NCI-H1105 treated with DMSO at 0.1 percent for 48 hours (cell line): ENCODE measurements at regions not wholly inside any gene's neighbourhood (a gene's known extent, or its start where the extent isn't known, plus 50 kb on each side); places are given as distances from the start of the nearest gene placed in this dataset.

Experiments
- DNase-seq: peaks from one replicate; lab custom pipeline; 2025; lab: John Stamatoyannopoulos, UW

DNA sequence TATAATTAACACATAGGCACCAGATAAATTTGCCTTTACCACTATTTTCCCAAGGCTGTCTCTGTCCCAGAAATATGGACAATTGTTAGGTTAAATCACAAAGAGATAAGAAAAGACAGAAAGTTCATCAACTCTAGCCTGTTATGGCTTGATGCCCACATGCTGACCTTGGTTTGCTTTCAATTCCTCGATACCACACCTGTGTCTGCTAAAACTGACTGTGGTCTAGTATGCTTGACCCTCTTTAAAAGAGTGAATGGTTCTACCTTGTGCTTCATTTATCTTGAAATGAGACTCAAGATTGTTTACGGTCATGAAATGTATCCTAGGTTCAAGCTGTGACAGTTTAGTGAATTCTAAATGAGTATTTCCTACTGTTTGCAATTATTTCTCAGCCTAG, 909.0 kb upstream of the LRRTM1 start:
- no peak for DNase-seq

- no peak for DNase-seq
Measured at GRCh38 chr2:81206216-81206615, 901.7 kb upstream of the LRRTM1 start.

DNA sequence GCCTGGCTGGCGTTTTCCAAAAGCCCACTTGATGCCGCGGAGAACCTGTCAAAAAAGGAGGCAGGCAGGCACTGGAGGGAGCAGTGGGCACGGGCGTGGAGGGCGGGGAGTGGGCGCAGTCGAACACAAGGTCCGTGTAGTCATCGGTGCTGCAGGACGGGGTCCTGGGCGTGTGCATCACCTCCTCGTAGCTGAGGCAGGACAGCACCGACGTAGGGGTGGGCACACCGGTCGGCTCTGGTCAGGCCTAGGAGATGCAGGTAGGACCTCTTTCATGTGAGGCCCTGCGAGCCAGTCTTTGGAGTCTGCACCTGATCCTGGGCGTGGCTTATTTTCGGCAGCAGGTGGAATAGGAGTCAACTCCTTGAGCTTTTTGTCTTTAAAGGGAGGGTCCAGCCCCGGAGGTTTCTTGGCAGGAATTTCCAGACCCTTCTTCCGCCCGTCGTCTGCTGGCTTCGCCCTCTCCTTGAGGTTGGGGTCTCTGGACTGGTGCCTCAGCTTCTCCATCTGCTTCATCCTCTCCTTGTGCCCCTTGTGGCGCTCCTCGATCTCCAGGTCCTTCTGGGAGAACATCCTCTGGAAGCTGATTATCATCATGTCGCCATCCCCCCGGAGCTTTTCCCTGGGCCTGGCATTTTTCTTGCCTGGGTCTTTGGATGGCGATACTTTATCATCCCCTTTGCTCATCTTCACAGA, 892.5 kb upstream of the LRRTM1 start:
- no peak for DNase-seq

DNA sequence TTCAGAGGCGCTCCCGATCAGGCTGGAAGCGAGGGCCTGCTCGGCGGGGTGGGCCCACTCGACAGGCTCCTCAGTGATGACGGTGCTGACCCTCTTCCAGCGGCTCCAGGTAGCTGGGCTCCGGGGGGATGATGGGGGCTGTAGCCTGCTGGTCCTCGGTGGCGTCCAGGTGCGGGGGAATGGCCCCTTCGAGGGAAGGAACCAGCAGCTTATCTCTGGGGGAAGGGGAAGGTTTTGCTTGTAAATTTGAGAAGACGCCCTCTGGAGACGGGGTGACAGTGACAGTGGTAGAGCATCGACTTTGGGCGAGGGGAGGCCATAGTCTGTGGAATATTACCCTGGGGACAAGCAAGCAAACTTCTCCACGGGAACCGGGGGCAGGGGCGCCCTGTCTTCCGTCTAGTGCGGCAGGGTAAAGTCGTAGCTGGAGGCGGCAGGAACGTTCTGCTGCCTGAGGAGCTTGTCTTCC, 891.9 kb upstream of the LRRTM1 start:
- no peak for DNase-seq

DNA sequence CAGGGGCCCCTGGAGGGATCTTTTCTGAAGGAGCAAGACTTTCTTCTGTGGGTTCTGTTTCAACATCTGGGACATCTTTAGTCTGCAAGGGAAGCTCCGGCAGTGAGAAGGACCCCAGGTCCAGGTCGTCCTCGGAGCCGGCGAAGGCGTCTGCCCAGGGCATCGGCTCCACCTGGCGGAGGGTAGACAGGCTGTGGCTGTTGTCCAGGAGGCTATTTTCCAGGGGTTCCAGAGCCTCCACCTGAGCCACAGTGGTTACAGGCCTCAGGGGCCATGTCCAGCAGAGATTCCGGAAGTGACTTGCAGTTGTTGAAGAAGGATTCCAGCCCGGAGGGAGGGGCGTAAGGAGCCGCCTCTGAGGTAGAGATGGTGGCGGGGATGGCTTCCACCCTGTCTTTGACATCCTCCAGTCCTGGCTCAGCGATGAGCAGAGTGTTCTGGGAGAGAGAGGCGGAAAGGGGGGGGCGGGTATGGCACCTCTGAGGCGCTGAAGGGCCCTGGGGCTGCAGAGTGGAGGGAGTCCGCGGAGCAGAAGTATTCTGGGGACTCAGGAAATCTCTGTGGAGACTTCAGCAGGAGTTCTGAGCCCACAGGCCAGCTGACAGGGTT, 891.3 kb upstream of the LRRTM1 start:
- no peak for DNase-seq

GRCh38 chr2:81195017-81195773, 890.6 kb upstream of the LRRTM1 start:
- DNase-seq, result no peak

GRCh38 chr2:81194581-81194980, 890.0 kb upstream of the LRRTM1 start:
- no peak for DNase-seq

DNA sequence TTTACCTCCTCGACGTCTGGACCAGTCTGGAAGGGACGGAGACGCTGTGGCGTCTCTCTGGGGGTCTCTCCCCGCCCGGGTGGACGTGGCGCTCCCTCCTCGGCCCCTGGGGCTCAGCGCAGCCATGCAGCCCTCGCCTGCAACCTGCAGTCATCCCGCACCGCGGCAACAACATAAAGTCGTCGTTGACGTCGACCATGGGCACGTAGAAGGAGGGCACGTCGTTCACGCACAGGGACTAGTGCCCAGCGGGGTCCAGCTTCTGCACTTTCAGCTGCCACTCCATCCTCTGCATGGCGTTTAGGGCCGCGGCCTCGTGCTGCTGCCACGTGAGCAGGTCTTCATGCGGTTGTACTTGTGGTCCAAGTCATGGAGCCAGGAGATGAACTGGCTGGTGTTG, 889.6 kb upstream of the LRRTM1 start:
- no peak for DNase-seq

DNA sequence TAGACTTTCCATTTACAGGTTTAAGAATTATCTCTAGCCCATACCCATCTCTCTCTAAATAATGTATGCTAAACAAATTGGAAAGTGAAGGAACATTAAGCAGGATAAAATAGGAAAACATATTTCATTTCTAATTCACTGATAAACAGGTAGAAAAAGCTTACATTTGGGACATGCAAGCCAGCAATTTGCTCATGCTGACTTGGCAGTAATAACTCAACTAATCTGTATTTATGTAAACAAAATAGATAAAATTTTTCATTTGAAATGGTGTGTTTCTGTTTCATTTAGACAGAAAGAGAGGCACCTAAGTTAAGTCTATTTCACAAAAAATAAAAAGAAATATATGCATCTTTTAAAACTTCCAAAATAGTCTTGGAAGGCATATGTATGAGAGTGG, 877.3 kb upstream of the LRRTM1 start:
- DNase-seq, result no peak

- DNase-seq, result no peak
Measured at GRCh38 chr2:81171447-81171846, 866.9 kb upstream of the LRRTM1 start.

- DNase-seq, result no peak
Measured at GRCh38 chr2:81163583-81163982, 859.0 kb upstream of the LRRTM1 start.

DNA sequence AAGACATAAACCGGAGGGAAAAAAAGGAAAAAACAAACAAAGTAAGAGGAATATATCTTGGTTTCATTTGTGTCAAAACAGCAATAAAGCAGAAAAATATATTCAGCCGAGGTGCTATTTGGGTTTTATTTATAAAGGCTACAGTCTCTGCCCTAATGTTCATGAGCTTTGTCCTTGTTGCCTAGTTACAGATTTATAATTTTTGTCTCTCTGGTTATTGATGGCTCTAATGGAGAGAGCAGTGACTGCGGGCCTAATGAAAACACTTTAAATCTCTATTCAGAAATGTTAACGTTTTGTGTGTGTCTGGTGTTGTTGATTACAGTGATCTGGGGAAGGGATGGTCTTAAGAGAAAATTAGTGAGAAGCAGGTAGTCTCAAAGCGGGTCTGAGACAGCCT, 854.0 kb upstream of the LRRTM1 start:
- DNase-seq, result no peak

- DNase-seq, result no peak
Measured at GRCh38 chr2:81148323-81148722, 843.8 kb upstream of the LRRTM1 start.

DNA sequence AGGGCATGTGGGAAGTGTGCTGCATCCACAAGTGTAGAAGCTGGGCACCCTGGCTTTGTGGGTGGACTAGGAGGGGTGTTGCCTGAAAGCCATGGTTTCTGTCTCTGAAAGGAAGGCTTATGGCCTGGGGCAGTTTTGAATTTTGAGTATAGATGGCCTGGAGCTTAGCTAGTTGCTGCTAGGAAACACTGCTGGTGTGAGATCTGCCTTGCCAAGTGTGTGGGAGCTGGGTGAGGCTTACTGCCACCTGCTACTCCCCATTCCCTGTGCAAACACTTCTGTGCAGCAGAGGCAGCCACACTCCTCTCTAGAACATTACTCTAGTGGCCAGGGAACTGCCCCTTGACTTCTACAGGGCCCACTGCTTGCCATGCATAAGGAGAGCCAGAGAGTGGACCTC, 831.7 kb upstream of the LRRTM1 start:
- DNase-seq, result no peak

DNA sequence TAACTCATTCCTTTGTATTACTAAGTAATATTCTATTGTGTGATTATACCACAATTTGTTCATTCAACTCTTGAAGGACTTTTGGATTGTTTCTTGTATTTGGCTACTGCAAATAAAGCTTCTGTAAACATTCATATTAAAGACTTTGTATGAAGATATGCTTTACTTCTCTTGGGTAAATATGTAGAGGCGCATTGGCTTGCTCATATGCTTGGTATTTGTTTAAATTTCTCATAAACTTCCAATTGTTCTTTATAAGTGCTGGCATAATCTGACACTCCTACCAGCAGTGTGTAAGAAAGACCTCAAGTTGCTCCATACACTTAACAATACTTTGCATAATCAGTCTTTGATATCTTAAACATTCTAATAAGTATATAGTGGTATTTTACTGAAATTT, 792.8 kb upstream of the LRRTM1 start:
- DNase-seq, result no peak

GRCh38 chr2:81093031-81093430, 788.5 kb upstream of the LRRTM1 start:
- DNase-seq, result no peak

DNA sequence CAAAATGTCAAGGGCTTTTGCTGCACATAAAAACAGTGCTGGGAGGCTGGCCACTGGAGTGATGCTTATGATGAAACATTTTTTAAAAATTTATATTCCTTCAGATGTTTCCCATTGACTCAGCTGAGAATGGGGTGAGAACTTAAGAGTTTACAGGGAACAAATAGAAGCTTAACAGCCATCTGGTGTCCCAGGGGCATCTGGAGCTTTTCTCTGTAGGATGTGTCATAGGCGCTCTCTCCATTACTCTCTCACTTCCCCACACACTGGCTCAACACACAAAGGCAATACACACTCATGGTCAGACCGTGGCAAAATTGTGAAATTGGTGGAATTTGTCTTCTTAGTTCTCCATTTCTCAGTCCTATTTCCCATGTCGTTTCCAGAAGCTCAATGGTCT, 783.1 kb upstream of the LRRTM1 start:
- no peak for DNase-seq

GRCh38 chr2:81084101-81084500, 779.5 kb upstream of the LRRTM1 start:
- no peak for DNase-seq

- no peak for DNase-seq
Measured at GRCh38 chr2:81078631-81079030, 774.1 kb upstream of the LRRTM1 start.

DNA sequence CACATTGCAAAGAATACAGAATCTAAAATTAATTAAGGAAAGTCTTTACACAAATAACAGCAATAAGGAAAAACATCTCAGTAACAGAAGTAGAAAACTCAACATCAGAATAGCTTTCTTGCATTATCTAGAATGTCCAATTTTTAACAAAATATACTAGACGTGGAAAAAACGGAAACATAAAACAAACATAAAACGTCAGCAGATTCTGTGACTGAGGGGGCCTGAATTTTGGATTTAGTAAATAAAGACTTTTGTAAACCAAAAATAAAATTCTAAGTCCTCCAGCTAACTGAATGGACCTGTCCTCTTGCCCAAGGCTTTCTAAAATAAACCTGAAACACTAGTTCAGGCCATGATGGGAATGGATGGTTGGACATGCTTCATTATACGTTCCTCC, 773.5 kb upstream of the LRRTM1 start:
- no peak for DNase-seq

- no peak for DNase-seq
Measured at GRCh38 chr2:81077396-81077795, 772.8 kb upstream of the LRRTM1 start.

- no peak for DNase-seq
Measured at GRCh38 chr2:81073412-81073811, 768.9 kb upstream of the LRRTM1 start.

GRCh38 chr2:81068144-81068543, 763.6 kb upstream of the LRRTM1 start:
- no peak for DNase-seq
